KMS-11 (cell line): ENCODE measurements at regions not wholly inside any gene's neighbourhood (a gene's known extent, or its start where the extent isn't known, plus 50 kb on each side); places are given as distances from the start of the nearest gene placed in this dataset.
A peak's percentile ranks its signal among the peaks of the same experiment; 100 is the strongest.

Experiments used
- H2AFZ ChIP-seq: fragments of 200-600 bp; sonication (generic); 2 replicates; pipeline ENCODE4 v1.6.1; 2016; ENCODE audit warnings: antibody characterized with exemption, mixed run types, low read depth
- H3K27ac ChIP-seq: fragments of 200-600 bp; sonication (generic); 2 replicates; pipeline ENCODE4 v1.6.1; 2016; ENCODE audit warnings: mild to moderate bottlenecking, mixed run types
- H3K27me3 ChIP-seq: fragments of 200-600 bp; sonication (generic); 2 replicates; pipeline ENCODE4 v1.6.1; 2017; ENCODE audit warnings: mild to moderate bottlenecking, low read depth, mixed run types, moderate library complexity; ENCODE audit not compliant: insufficient read depth
- H3K36me3 ChIP-seq: fragments of 200-600 bp; sonication (generic); 2 replicates; pipeline ENCODE4 v1.6.1; 2017; ENCODE audit warnings: mild to moderate bottlenecking, mixed run types; ENCODE audit not compliant: insufficient read depth
- H3K4me1 ChIP-seq: fragments of 200-600 bp; sonication (generic); 2 replicates; pipeline ENCODE4 v1.6.1; 2016; ENCODE audit warnings: mild to moderate bottlenecking, low read depth, mixed run types; ENCODE audit not compliant: poor library complexity, severe bottlenecking
- H3K4me2 ChIP-seq: fragments of 200-600 bp; sonication (generic); 2 replicates; pipeline ENCODE4 v1.7.0; 2016; ENCODE audit warnings: mild to moderate bottlenecking, mixed run types
- H3K4me3 ChIP-seq: fragments of 200-600 bp; sonication (generic); IDR thresholded peaks from 2 replicates; pipeline ENCODE4 v1.6.1; 2017; ENCODE audit warnings: low read depth, low read length, mixed read lengths; ENCODE audit not compliant: insufficient read depth
- H3K79me2 ChIP-seq: fragments of 200-600 bp; sonication (generic); 2 replicates; pipeline ENCODE4 v1.6.1; 2016; ENCODE audit warnings: low read depth, mixed run types; ENCODE audit not compliant: insufficient read depth
- H3K9ac ChIP-seq: fragments of 200-600 bp; sonication (generic); 2 replicates; pipeline ENCODE4 v1.6.1; 2016; ENCODE audit warnings: mild to moderate bottlenecking, mixed run types
- H4K20me1 ChIP-seq: fragments of 200-600 bp; sonication (generic); 2 replicates; pipeline ENCODE4 v1.6.1; 2016; ENCODE audit warnings: mild to moderate bottlenecking, mixed run types; ENCODE audit not compliant: insufficient read depth
- CTCF ChIP-seq: fragments of 200-600 bp; sonication (generic); conservative IDR thresholded peaks from 2 replicates; pipeline ENCODE4 v1.6.1; 2017; ENCODE audit warnings: low read depth, mild to moderate bottlenecking, antibody characterized with exemption, low read length, moderate library complexity, mixed read lengths

DNA sequence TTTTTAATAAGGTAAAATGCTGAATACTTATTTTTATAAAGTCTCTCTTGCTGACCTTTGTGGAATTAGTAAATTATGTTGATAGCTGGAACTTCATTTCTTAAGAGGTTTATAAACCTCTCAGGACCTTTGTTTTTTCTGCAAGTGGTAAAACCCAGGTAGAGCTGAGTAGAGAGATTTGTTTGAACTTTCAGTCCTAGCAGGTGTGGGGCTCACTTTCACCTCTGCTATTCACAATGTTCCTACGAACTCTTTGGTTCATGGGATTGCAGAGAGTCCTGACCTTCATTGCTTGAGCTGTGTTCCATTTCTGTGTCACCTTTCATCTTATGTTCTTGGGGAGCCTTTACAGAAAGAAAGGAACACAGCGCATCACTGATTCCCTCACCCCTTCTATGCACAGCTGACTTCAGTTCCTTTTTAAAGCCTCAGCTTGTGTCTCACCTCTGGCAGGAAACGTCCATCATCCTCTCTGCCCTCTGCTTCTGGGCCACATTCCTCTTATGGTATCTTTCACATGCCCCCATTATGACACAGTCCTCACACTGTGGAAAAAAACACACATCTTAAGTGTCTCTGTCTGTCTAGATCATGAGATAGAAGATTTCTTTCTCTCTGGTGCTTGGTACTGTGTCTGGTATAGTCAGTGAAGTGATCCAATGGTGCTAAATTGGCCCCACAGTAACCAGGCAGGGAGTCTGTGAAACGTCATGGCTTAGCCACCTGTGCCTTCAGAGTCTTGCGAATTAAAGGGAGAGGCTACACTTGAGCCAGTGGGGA, 262.5 kb upstream of the B3GALT2 start:
- Histone ChIP-seq H3K27ac (peak overlapping the region; percentile 44), H4K20me1 (no peaks in the 10 kb centered on the region), H2AFZ (peak overlapping the region; percentile 2; the same call in 1 of the 2 replicates), H3K79me2 (no peaks in the 10 kb centered on the region), H3K27me3 (no peaks in the 10 kb centered on the region), H3K4me3 (peak overlapping the region; percentile 77), H3K4me2 (peak overlapping the region; percentile 46), H3K9ac (no peak overlapping the region), H3K4me1 (peaks cover 47% of the 10 kb centered on the region), H3K36me3 (no peaks in the 10 kb centered on the region)
- TF ChIP-seq CTCF = no peak

- TF ChIP-seq CTCF = no peak
- Histone ChIP-seq H3K27ac (no peak overlapping the region), H3K27me3 (no peaks in the 10 kb centered on the region; the same call in 1 of the 2 replicates), H2AFZ (no peak overlapping the region), H3K9ac (no peak overlapping the region), H3K36me3 (no peaks in the 10 kb centered on the region), H3K4me3 (no peak overlapping the region), H4K20me1 (no peaks in the 10 kb centered on the region), H3K4me2 (no peak overlapping the region), H3K4me1 (peaks cover 35% of the 10 kb centered on the region), H3K79me2 (no peaks in the 10 kb centered on the region)
Measured at GRCh38 chr1:193443886-193444285, 257.5 kb upstream of the B3GALT2 start.

GRCh38 chr1:193438771-193439170, 252.4 kb upstream of the B3GALT2 start:
- H3K4me1 ChIP-seq = peaks cover 48% of the 10 kb centered on the region
- H3K4me3 ChIP-seq = peak overlapping the region; percentile 48
- H3K79me2 ChIP-seq = no peaks in the 10 kb centered on the region
- TF ChIP-seq CTCF = no peak
- no peaks in the 10 kb centered on the region for H3K36me3 ChIP-seq
- no peaks in the 10 kb centered on the region; the same call in 1 of the 2 replicates for H3K27me3 ChIP-seq
- H3K9ac ChIP-seq = no peak overlapping the region
- H3K27ac ChIP-seq = peak overlapping the region; percentile 51
- H2AFZ ChIP-seq = no peak overlapping the region
- H4K20me1 ChIP-seq = no peaks in the 10 kb centered on the region
- peak overlapping the region; percentile 77 for H3K4me2 ChIP-seq

GRCh38 chr1:193438312-193438711, 251.9 kb upstream of the B3GALT2 start:
- H2AFZ ChIP-seq = peak overlapping the region; percentile 39; the same call in 1 of the 2 replicates

More at GRCh38 chr1:193438312-193438711, 251.9 kb upstream of the B3GALT2 start:
- Histone ChIP-seq H3K79me2 (no peaks in the 10 kb centered on the region), H3K4me2 (peak overlapping the region; percentile 77), H3K36me3 (no peaks in the 10 kb centered on the region), H3K4me3 (peak overlapping the region; percentile 48), H4K20me1 (no peaks in the 10 kb centered on the region), H3K9ac (no peak overlapping the region), H3K27me3 (no peaks in the 10 kb centered on the region; the same call in 1 of the 2 replicates), H3K4me1 (peaks cover 48% of the 10 kb centered on the region), H3K27ac (peak overlapping the region; percentile 51)
- TF ChIP-seq CTCF = no peak
